Activated CD8-positive, alpha-beta T cell treated with anti-CD3 and anti-CD28 coated beads for 36 hours (primary cell): ENCODE measurements at regions not wholly inside any gene's neighbourhood (a gene's known extent, or its start where the extent isn't known, plus 50 kb on each side); places are given as distances from the start of the nearest gene placed in this dataset.

Experiments used
- ATAC-seq: fragments of 200-7000 bp; cut with Tn5 transposase; one replicate; pipeline ENCODE4 v1.10.0; 2021; ENCODE audit warnings: mild to moderate bottlenecking, moderate library complexity
- CTCF ChIA-PET: fragments of 350-600 bp; sonication (Branson Sonifier 250); formaldehyde crosslinking; loops from one replicate; lab custom pipeline; 2021; ENCODE audit warnings: antibody characterized with exemption; lab: Charles Lee
- POLR2A ChIA-PET: fragments of 350-600 bp; sonication (Branson Sonifier 250); formaldehyde crosslinking; loops from one replicate; lab custom pipeline; 2021; ENCODE audit warnings: antibody characterized with exemption; lab: Charles Lee
- DNase-seq: peaks from one replicate; pipeline ENCODE4 v3.0.0-alpha.2; 2020
- H3K27ac Mint-ChIP-seq: one replicate; pipeline ENCODE4 v1.8.0; 2021; ENCODE audit warnings: mild to moderate bottlenecking, mixed read lengths
- H3K27me3 Mint-ChIP-seq: one replicate; pipeline ENCODE4 v1.8.0; 2021; ENCODE audit warnings: mixed read lengths
- H3K36me3 Mint-ChIP-seq: one replicate; pipeline ENCODE4 v1.8.0; 2021; ENCODE audit warnings: low read depth, mixed read lengths
- H3K4me1 Mint-ChIP-seq: one replicate; pipeline ENCODE4 v1.8.0; 2021; ENCODE audit warnings: low read depth, mixed read lengths
- H3K4me3 Mint-ChIP-seq: one replicate; pipeline ENCODE4 v1.8.0; 2021; ENCODE audit warnings: mild to moderate bottlenecking, moderate library complexity, mixed read lengths
- H3K9me3 Mint-ChIP-seq: one replicate; pipeline ENCODE4 v1.8.0; 2021; ENCODE audit warnings: mixed read lengths
- CTCF ChIP-seq: fragments of 200-600 bp; IDR thresholded peaks from one replicate; pipeline ENCODE4 v1.8.0; 2022; ENCODE audit warnings: antibody characterized with exemption, mild to moderate bottlenecking
- intact Hi-C: fragments of 100-400 bp; cut with micrococcal nuclease; formaldehyde crosslinking; loops from one replicate; pipeline ENCODE4 v1.10.0; 2022

GRCh38 chr1:147080671-147081394, 91.4 kb downstream of the PRKAB2 start:
- Mint-ChIP-seq H3K36me3 (no peaks in the 10 kb centered on the region), H3K27ac (peak overlapping the region; percentile 28), H3K4me3 (peak overlapping the region; percentile 75), H3K9me3 (no peaks in the 10 kb centered on the region), H3K4me1 (peaks cover 43% of the 10 kb centered on the region), H3K27me3 (peaks cover 52% of the 10 kb centered on the region)
- TF ChIP-seq CTCF: no peak
- peak; percentile 17 for DNase-seq
- ChIA-PET POLR2A (interaction anchor here (0.8 to 1.2 kb wide), 2 partner anchors 15 to 92 kb away, joined by 3 read pairs; no protein-coding TSS in a partner anchor), CTCF (interaction anchor here (2.1 kb wide), 1 partner anchor 161 kb away, joined by 5 read pairs; the partner anchor contains the start of gene CHD1L)
- intact Hi-C loops: loop anchor here (10.0 kb wide), 1 partner anchor 164 kb away; the partner anchor contains the start of gene CHD1L
- no peak for ATAC-seq

- no peaks in the 10 kb centered on the region for H3K36me3 Mint-ChIP-seq
- peaks cover 56% of the 10 kb centered on the region for H3K27me3 Mint-ChIP-seq
- POLR2A ChIA-PET: interaction anchor here (0.8 to 1.2 kb wide), 2 partner anchors 15 to 93 kb away, joined by 3 read pairs; no protein-coding TSS in a partner anchor
- CTCF ChIA-PET: interaction anchor here (2.1 kb wide), 1 partner anchor 162 kb away, joined by 5 read pairs; the partner anchor contains the start of gene CHD1L
- DNase-seq (peak; percentile 37), ATAC-seq (no peak)
- H3K4me1 Mint-ChIP-seq: peaks cover 43% of the 10 kb centered on the region
- H3K4me3 Mint-ChIP-seq: peak overlapping the region; percentile 75
- intact Hi-C loops: loop anchor here (10.0 kb wide), 1 partner anchor 165 kb away; the partner anchor contains the start of gene CHD1L
- H3K27ac Mint-ChIP-seq: no peak overlapping the region
- no peaks in the 10 kb centered on the region for H3K9me3 Mint-ChIP-seq
- no peak for TF ChIP-seq CTCF
Measured at GRCh38 chr1:147080006-147080661, 92.1 kb downstream of the PRKAB2 start.

GRCh38 chr1:147079400-147080005, 92.8 kb downstream of the PRKAB2 start:
- H3K9me3 Mint-ChIP-seq: no peaks in the 10 kb centered on the region
- peak overlapping the region; percentile 75 for H3K4me3 Mint-ChIP-seq
- H3K4me1 Mint-ChIP-seq: peaks cover 39% of the 10 kb centered on the region
- no peak overlapping the region for H3K27ac Mint-ChIP-seq
- no peak for ATAC-seq
- no peak for TF ChIP-seq CTCF
- no peaks in the 10 kb centered on the region for H3K36me3 Mint-ChIP-seq
- CTCF ChIA-PET: interaction anchor here (2.1 kb wide), 1 partner anchor 163 kb away, joined by 5 read pairs; the partner anchor contains the start of gene CHD1L
- peak; percentile 19 for DNase-seq
- intact Hi-C loops: loop anchor here (10.0 kb wide), 1 partner anchor 165 kb away; the partner anchor contains the start of gene CHD1L
- H3K27me3 Mint-ChIP-seq: peaks cover 62% of the 10 kb centered on the region
- POLR2A ChIA-PET: interaction anchor here (1.2 kb wide), 1 partner anchor 14 kb away, joined by 3 read pairs; no protein-coding TSS in a partner anchor

GRCh38 chr1:147078606-147079399, 93.5 kb downstream of the PRKAB2 start:
- intact Hi-C loops: no loop called here
- DNase-seq: no peak
- Mint-ChIP-seq H3K27me3 (peaks cover 68% of the 10 kb centered on the region), H3K9me3 (no peaks in the 10 kb centered on the region), H3K4me3 (peak overlapping the region; percentile 3), H3K27ac (no peak overlapping the region), H3K4me1 (peaks cover 33% of the 10 kb centered on the region), H3K36me3 (no peaks in the 10 kb centered on the region)
- ChIA-PET POLR2A (no interaction called here), CTCF (no interaction called here)
- no peak for ATAC-seq
- TF ChIP-seq CTCF: no peak
